SJSA1 (cell line): ENCODE measurements at regions not wholly inside any gene's neighbourhood (a gene's known extent, or its start where the extent isn't known, plus 50 kb on each side); places are given as distances from the start of the nearest gene placed in this dataset.
"Not testable (repeated sequence)": the region's sequence is repeated elsewhere in the genome, so short reads cannot be mapped to it uniquely, and the experiment has no call there.

Source experiments
- DNase-seq, 2 experiments: peaks; one replicate each; pipeline ENCODE4 v3.0.0-alpha.2; 2015 to 2020; ENCODE audit warnings: low spot score in 2 of 2, low read depth in 1 of 2
- H3K27ac ChIP-seq: fragments of 250-450 bp; sonication (Bioruptor Pico); 2 replicates; pipeline ENCODE4 v1.5.1; 2020; ENCODE audit warnings: mild to moderate bottlenecking, moderate library complexity
- H3K27me3 ChIP-seq: fragments of 250-450 bp; sonication (Bioruptor Pico); replicated peaks from 2 replicates; pipeline ENCODE4 v1.5.1; 2020; ENCODE audit warnings: mild to moderate bottlenecking, moderate library complexity
- H3K36me3 ChIP-seq: fragments of 250-450 bp; sonication (Bioruptor Pico); 2 replicates; pipeline ENCODE4 v1.5.1; 2020; ENCODE audit warnings: mild to moderate bottlenecking
- H3K4me1 ChIP-seq: fragments of 250-450 bp; sonication (Bioruptor Pico); replicated peaks from 2 replicates; pipeline ENCODE4 v1.6.1; 2021; ENCODE audit warnings: mild to moderate bottlenecking
- H3K4me3 ChIP-seq: fragments of 250-450 bp; sonication (Bioruptor Pico); 2 replicates; pipeline ENCODE4 v1.5.1; 2020; ENCODE audit warnings: mild to moderate bottlenecking
- H3K9me3 ChIP-seq: fragments of 250-450 bp; sonication (Bioruptor Pico); replicated peaks from 2 replicates; pipeline ENCODE4 v1.5.1; 2020; ENCODE audit warnings: mild to moderate bottlenecking

DNA sequence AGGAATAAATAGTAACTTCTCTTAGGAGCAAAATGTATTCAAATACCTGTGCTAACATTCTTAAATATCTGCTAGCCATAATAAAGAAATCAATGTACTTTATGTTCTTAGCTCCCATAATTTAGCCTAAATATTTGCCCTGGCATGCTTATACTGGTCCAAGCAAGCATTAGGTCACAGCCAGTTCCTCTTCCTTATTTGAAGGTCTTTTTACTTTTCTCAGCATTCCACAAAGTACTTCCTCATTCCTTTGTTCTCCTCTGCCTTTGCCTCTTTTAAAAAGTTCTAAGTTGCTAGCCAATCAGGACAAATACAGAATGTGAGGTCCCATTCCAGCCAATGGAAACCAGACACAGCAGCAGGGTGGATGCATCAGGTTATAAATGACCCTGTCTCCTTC is 102.9 kb upstream of the INTU start:
- H3K9me3 ChIP-seq, H3K4me3 ChIP-seq, H3K36me3 ChIP-seq, H3K27me3 ChIP-seq, DNase-seq, H3K27ac ChIP-seq, H3K4me1 ChIP-seq: not testable (repeated sequence)

DNA sequence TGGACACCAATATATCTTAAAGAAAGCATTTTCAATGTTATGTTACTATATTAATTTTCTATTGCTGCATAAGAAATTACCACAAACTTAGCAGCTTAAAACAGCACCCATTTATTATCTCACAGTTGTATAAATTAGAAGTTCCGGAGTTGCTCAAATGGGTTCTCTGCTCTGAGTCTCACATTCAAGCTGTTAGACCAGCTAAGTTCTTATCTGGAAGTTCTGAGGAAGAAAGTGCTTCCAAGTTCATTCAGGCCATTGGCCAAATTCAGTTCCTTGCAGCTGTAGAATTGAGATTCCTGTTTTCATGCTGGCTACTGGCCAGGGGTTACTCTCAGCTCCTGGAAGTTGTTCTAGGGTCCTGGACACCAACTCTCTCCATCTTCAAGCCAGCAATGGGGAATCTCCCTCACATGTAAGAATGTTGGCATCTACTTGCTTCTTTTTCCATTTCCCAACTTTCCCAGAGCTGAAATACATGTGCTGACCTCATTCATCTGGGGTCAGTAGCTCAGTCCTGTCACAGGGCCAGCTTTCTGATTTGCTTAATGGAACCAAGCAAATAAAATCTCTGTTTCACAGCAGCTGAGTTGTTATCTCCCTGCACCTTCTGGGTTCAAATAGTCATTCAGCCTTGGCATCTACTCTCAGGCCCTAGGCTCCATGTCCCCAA is 99.6 kb upstream of the INTU start:
- Histone ChIP-seq H3K36me3 (no peaks in the 10 kb centered on the region), H3K27me3 (no peaks in the 10 kb centered on the region), H3K4me1 (no peaks in the 10 kb centered on the region), H3K27ac (no peak overlapping the region), H3K9me3 (no peaks in the 10 kb centered on the region), H3K4me3 (no peak overlapping the region)
- no peak for DNase-seq

DNA sequence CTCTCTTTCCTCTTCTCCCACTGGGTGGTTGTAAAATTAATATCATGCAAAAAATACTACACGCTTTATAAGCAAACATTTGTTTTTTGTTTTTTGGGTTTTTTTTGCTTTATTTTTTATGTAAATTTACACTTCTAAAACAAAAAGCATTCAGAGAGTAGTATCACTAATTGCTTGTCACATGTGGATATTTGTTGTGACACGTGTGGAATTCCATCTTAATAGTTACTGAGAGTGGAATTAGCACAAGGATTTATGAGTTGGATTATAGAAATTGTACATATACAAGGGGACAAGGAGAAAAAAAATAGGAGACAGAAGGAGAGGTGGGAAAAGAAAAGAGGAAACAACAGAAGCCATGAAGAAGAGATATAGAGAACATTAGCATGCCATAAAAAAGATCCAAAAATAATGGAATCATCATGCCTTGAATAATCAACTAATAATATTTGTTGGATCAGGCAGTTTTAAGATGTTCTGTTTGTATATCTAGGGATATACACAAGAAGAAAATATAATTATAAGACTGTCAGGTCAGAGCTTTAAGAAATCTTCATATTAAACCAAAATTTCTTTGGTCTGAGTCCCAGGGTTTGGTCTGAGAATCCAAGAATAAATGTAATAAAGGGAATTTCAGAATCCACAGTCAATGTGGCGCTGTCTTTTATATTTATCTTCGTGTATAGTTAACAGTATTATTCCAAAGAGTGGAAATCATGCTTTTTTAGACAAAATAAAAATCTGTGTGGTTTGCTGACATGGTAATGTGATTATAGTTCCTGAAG is 98.5 kb upstream of the INTU start:
- no peaks in the 10 kb centered on the region for H3K36me3 ChIP-seq

DNA sequence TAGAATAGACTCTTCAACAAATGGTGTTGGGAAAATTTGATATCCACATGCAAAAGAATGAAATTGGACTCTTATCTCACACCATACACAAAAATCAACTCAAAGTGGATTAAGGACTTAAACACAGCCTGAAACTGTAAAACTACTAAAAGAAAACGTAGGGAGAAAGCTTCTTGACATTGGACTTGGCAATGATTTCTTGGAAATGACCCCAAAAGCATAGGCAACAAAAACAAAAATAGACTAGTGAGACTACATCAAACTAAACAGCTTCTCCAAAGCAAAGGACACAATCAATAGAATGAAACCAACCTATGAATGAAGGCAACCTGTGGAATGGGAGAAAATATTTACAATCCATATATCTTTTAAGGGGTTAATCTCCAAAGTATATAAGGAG is 94.7 kb upstream of the INTU start:
- Histone ChIP-seq H3K27ac (no peak overlapping the region), H3K9me3 (no peaks in the 10 kb centered on the region)
- DNase-seq, result no peak

More for the DNA sequence above, 98.5 kb upstream of the INTU start:
- no peak overlapping the region for H3K27ac ChIP-seq
- H3K27me3 ChIP-seq, result no peaks in the 10 kb centered on the region
- H3K4me3 ChIP-seq, result no peak overlapping the region
- 0 out of 2 replicates have a peak, but pooled peaks cover 3% of the 10 kb centered on the region for H3K4me1 ChIP-seq
- DNase-seq, result no peak
- H3K9me3 ChIP-seq, result no peaks in the 10 kb centered on the region

DNA sequence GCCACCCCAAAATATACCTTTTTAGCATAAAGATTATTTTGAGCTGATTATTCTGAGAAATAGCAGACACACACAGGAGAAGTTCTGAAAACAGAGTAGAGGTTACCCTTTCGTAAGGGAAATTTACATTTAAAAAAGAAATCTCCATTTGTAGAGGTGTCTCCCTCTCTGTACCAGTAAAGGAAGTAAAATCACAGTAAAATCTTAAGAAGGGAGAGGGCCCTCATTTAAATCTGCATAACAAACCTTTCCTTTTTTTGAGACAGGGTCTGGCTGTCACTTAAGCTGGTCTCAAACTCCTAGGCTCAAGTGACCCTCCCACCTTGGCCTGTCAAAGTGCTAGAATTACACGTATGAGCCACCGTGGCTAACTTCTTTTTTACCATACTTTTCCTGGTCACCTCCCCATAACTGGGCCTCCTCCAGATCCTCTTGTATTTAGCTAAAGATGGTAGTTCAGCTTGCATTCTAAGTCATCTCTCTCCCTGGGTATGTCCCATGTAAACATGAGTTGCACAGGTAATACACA is 92.2 kb upstream of the INTU start:
- Histone ChIP-seq H3K4me3 (no peak overlapping the region), H3K36me3 (no peaks in the 10 kb centered on the region), H3K4me1 (0 out of 2 replicates have a peak, but pooled peaks cover 3% of the 10 kb centered on the region), H3K9me3 (no peaks in the 10 kb centered on the region), H3K27ac (no peak overlapping the region), H3K27me3 (no peaks in the 10 kb centered on the region)
- no peak for DNase-seq

More for the DNA sequence above, 94.7 kb upstream of the INTU start:
- Histone ChIP-seq H3K4me3 (no peak overlapping the region), H3K27me3 (no peaks in the 10 kb centered on the region), H3K4me1 (0 out of 2 replicates have a peak, but pooled peaks cover 3% of the 10 kb centered on the region), H3K36me3 (no peaks in the 10 kb centered on the region)

DNA sequence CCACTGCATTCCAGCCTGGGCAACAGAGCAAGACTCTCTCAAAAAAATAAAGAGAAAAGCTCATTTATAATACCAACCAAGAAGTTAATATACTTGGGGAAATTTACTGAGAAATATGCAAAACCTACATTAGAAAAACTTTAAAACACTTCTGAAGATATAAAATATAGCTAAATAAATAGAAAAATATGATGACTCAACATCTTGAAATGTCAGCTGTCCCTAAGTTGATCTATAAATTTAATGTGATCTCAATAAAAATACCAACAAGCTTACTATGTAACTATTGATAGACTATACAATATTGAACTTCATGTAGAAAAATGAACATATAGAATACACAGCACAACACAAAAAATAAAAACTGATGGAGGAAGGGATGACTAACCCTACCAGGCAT is 87.5 kb upstream of the INTU start:
- Histone ChIP-seq H3K27me3 (no peaks in the 10 kb centered on the region), H3K4me1 (0 out of 2 replicates have a peak, but pooled peaks cover 3% of the 10 kb centered on the region), H3K36me3 (no peaks in the 10 kb centered on the region), H3K4me3 (no peak overlapping the region), H3K27ac (no peak overlapping the region), H3K9me3 (no peaks in the 10 kb centered on the region)
- no peak for DNase-seq

DNA sequence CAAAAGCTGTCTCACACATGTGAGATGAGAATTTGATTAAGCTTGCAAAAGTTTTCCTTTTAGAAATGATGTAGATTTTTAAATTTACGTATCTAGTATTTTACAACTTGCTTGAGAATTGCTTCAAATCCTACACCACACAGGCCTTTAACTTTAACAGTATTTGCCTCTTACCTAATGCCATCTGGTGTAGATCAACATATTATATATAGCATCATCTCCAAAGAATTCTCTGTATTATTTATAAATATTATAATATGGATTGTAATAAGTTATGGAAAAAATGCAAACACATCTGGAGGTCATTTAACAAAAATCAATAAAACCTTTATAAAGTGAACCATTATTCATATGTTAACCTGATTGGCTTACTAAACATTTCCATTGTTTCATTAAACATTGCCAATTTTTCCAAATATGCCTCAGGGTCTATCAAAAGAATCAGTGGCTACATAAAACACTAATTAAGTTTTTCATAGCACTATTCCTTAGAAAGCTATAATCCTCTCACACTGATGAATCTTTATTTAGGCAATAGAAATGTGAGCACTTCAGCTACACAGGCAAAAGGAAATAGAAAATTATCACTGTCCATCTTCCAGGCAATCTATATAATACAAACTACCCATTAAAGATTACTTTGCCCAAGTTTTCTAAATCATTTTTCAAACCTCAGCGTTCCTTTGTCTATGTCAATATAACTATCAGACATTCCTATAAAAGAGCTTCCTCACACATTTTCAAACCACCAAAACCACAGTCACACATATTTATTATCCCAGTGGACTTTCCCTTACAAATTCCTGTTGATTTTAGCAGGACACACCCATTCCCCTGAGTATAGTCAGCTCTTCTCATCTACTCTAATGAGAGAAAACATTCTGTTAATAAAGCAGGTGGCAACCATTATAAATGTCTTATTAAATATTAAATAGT is 83.5 kb upstream of the INTU start:
- no peak for DNase-seq
- Histone ChIP-seq H3K36me3 (no peaks in the 10 kb centered on the region), H3K4me3 (no peak overlapping the region), H3K9me3 (no peaks in the 10 kb centered on the region), H3K27ac (no peak overlapping the region), H3K4me1 (0 out of 2 replicates have a peak, but pooled peaks cover 3% of the 10 kb centered on the region), H3K27me3 (no peaks in the 10 kb centered on the region)

DNA sequence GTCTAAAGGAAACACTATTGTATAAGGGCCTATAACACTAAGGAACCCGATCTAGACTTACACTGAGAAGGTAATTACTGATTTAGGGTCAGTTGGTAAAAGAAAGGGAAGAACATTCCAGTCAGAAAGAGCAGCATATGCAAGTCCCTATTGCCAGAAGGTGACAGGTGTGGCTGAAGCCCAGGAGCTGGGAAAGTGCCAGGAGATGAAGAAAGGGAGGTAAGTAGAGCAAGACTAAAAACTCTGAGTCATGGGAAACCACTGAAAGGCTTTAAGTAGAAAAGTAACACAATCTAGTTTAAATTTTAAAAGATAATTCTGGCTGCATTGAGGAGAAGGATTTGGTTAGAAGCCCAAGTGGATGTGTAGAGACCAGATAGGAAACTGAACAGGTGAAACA is 77.7 kb upstream of the INTU start:
- Histone ChIP-seq H3K4me1 (no peaks in the 10 kb centered on the region), H3K9me3 (no peaks in the 10 kb centered on the region), H3K27ac (no peak overlapping the region), H3K36me3 (no peaks in the 10 kb centered on the region), H3K4me3 (no peak overlapping the region), H3K27me3 (no peaks in the 10 kb centered on the region; the same call in 1 of the 2 replicates)
- no peak for DNase-seq

DNA sequence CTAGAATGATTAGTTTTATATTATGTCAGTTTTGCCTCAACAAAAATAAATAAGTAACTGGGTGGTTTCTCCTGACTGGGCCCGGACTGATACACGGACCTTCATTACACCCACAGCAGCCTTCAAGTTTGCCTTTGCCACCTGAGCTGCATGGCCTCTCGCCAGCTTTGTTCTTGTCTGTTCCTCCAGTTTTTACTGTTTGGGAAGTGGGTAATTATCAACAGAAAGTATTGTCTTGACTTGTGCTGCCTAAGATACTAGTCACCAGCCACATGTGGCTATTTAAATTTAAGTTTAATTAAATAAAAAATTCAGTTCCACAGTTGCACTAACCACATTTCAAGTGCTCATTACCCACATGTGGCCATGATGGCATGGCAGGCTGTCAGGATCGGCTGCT is 74.7 kb upstream of the INTU start:
- no peaks in the 10 kb centered on the region; the same call in 1 of the 2 replicates for H3K27me3 ChIP-seq
- H3K27ac ChIP-seq, result no peak overlapping the region
- H3K4me3 ChIP-seq, result no peak overlapping the region
- no peak for DNase-seq
- H3K36me3 ChIP-seq, result no peaks in the 10 kb centered on the region
- no peaks in the 10 kb centered on the region for H3K4me1 ChIP-seq
- H3K9me3 ChIP-seq, result no peaks in the 10 kb centered on the region

DNA sequence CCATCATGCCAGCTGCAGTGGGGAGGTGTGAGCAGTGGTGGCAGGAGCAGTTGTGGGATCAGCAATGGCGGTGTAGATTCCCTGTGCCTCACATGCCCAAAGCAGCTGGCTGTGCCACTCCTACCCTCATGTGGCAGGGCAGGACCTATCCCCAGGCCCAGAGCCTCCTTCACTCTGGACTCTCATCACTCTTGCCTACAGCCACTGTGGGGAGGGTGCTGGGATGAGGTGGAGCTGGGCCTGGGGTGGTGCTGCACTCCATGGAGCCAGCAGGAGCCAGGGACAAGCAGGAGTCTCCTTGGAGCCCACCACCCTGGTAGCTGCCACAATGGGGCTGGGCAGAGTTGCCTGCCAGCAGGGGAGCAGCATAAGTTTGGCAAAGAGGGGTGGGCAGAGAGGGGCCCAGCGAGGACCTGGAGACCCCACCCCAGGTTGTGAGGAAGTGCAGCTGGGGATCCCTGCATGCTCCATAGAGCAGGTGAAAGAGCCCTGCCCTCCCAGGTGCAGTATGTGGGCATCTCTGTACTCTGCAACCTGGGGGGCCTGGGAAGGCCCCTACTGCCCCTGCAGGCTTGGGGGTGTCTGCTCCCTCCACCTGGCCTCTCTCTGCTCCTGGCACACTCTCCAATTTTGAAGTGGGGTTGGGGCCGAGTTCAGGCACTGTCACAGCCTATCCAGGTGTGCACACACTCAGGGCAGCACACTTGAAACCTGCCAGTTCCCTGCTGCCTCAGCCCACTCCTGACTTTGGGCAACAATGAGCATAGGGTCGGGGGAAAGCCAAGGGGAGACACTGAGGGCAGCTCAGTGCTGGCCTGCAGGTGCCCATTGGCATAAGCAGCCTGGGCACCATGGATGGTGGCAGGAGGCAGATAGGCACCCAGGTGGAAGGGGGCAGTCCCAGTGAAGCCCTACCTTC is 74.0 kb upstream of the INTU start:
- H3K27me3 ChIP-seq, result no peaks in the 10 kb centered on the region; the same call in 1 of the 2 replicates
- H3K36me3 ChIP-seq, result no peaks in the 10 kb centered on the region
- H3K27ac ChIP-seq, result no peak overlapping the region
- no peaks in the 10 kb centered on the region for H3K9me3 ChIP-seq
- no peak overlapping the region for H3K4me3 ChIP-seq
- H3K4me1 ChIP-seq, result no peaks in the 10 kb centered on the region
- DNase-seq, result no peak

DNA sequence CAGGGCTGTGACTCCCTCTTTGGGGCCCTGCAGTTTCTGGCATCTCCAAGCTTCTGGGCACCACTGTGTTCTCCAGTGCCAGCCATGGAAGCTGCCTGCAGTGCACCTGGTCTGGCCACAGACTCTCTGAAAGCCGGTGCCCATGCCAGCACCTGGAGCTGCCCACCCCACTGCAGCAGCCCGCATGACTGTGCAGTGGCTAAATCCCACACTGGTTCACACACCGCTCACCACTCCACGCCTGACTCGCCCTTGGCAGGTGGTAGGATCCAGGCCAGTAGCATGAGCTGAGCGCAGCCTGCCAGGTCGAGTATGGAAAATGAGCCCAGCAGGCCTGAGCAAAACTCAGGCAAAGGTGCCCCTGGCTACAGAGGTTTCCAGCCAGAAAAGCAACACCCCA is 72.8 kb upstream of the INTU start:
- H3K4me1 ChIP-seq, result no peaks in the 10 kb centered on the region
- no peak overlapping the region for H3K4me3 ChIP-seq
- H3K36me3 ChIP-seq, result no peaks in the 10 kb centered on the region
- DNase-seq, result no peak
- no peaks in the 10 kb centered on the region; the same call in 1 of the 2 replicates for H3K27me3 ChIP-seq
- no peak overlapping the region for H3K27ac ChIP-seq
- no peaks in the 10 kb centered on the region for H3K9me3 ChIP-seq

DNA sequence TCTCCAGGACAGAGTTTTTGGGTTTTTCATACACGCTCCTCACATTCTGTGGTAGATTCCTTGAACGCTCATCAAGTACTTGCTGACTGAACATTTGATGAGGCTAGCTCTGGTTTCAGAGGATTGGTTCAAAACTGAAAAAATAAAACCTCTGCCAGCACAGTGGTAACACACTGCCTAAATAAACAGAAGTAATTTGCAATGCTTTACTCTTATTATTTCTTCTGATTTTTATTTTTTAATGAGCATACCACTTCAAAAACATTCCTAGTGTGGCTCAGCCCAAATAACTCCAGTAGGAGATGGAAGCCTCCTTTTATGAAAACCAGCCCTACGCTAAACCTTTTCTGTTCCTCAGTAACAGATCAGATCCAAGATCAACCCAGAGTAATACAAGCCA is 72.0 kb upstream of the INTU start:
- no peaks in the 10 kb centered on the region for H3K4me1 ChIP-seq
- no peaks in the 10 kb centered on the region; the same call in 1 of the 2 replicates for H3K27me3 ChIP-seq
- no peak overlapping the region for H3K27ac ChIP-seq
- H3K9me3 ChIP-seq, result no peaks in the 10 kb centered on the region
- H3K36me3 ChIP-seq, result no peaks in the 10 kb centered on the region
- H3K4me3 ChIP-seq, result no peak overlapping the region
- no peak for DNase-seq

DNA sequence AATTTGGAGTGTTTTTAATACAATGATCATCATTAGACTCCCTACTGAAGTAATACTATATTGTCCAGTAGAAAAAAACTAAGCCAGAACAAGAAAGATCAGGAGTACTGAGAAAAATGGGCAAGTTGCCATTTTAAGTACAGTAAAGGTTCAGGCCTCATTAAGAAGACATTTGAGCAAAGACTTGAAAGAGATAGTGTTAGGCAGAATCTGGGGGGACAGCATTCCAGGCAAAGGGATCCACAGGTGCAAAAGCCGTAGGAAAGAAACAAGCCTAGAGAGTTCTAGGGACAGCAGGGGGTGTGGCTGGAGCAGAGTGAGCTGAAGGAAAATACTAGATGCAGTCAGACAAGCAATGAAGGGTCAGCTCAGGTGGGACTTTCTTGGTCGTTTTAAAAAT is 58.1 kb upstream of the INTU start:
- no peaks in the 10 kb centered on the region for H3K36me3 ChIP-seq
- H3K4me1 ChIP-seq, result peaks cover 9% of the 10 kb centered on the region
- DNase-seq, result no peak
- H3K4me3 ChIP-seq, result no peak overlapping the region
- no peak overlapping the region for H3K27ac ChIP-seq
- H3K9me3 ChIP-seq, result no peaks in the 10 kb centered on the region
- no peaks in the 10 kb centered on the region for H3K27me3 ChIP-seq
